Keratinocyte (primary cell): ENCODE measurements at regions not wholly inside any gene's neighbourhood (a gene's known extent, or its start where the extent isn't known, plus 50 kb on each side); places are given as distances from the start of the nearest gene placed in this dataset.

Experiments used
- DNase-seq: peaks from one replicate; pipeline ENCODE4 v3.0.0-alpha.2; 2011; ENCODE audit warnings: low read depth, missing footprints, low spot score
- FAIRE-seq: peaks from 2 replicates; lab custom pipeline; 2011; peaks lifted over from hg19 to GRCh38; lab: Jason Lieb, UNC
- H2AFZ ChIP-seq: 2 replicates; pipeline ENCODE4 v1.6.0; 2012; ENCODE audit warnings: low read length, control low read depth, inconsistent platforms; ENCODE audit not compliant: control insufficient read depth
- H3K27ac ChIP-seq: 2 replicates; pipeline ENCODE4 v1.5.1; 2011; ENCODE audit warnings: low read length; ENCODE audit not compliant: control insufficient read depth, insufficient read depth
- H3K27me3 ChIP-seq: 3 replicates; pipeline ENCODE4 v1.6.0; 2011; ENCODE audit warnings: low read length; ENCODE audit not compliant: control insufficient read depth, insufficient read depth; ENCODE audit errors: extremely low read depth
- H3K36me3 ChIP-seq, 2 experiments: 2 replicates in 1 of 2; 3 replicates in 1 of 2; pipeline ENCODE4 v1.5.1; 2011; ENCODE audit warnings: low read length in 2 of 2, mild to moderate bottlenecking in 1 of 2; ENCODE audit not compliant: control insufficient read depth in 2 of 2, insufficient read depth in 2 of 2; ENCODE audit errors: extremely low read depth in 1 of 2
- H3K4me1 ChIP-seq: 3 replicates; pipeline ENCODE4 v1.5.1; 2011; ENCODE audit warnings: low read length; ENCODE audit not compliant: control insufficient read depth, insufficient read depth; ENCODE audit errors: extremely low read depth
- H3K4me2 ChIP-seq: 3 replicates; pipeline ENCODE4 v1.6.0; 2011; ENCODE audit warnings: low read depth, low read length; ENCODE audit not compliant: control insufficient read depth, insufficient read depth; ENCODE audit errors: extremely low read depth
- H3K4me3 ChIP-seq, 3 experiments: fragments of 200-600 bp in 1 of 3; sonication (generic) in 1 of 3; 2 replicates in 2 of 3; 3 replicates in 1 of 3; pipeline ENCODE4 v1.5.1; 2011 to 2016; ENCODE audit warnings: low read length in 3 of 3, mild to moderate bottlenecking in 3 of 3, control low read depth in 2 of 3, inconsistent platforms in 1 of 3, low read depth in 1 of 3, mixed read lengths in 1 of 3, mixed run types in 1 of 3, moderate library complexity in 1 of 3; ENCODE audit not compliant: control insufficient read depth in 2 of 3, insufficient read depth in 2 of 3; ENCODE audit errors: extremely low read depth in 1 of 3
- H3K79me2 ChIP-seq: 2 replicates; pipeline ENCODE4 v1.6.0; 2012; ENCODE audit warnings: low read length; ENCODE audit not compliant: control insufficient read depth, insufficient read depth
- H3K9ac ChIP-seq: 3 replicates; pipeline ENCODE4 v1.6.0; 2011; ENCODE audit warnings: low read length; ENCODE audit not compliant: control insufficient read depth, insufficient read depth; ENCODE audit errors: extremely low read depth
- H3K9me1 ChIP-seq: 3 replicates; pipeline ENCODE4 v1.6.0; 2011; ENCODE audit warnings: low read length; ENCODE audit not compliant: control insufficient read depth, insufficient read depth; ENCODE audit errors: extremely low read depth
- H3K9me3 ChIP-seq: 2 replicates; pipeline ENCODE4 v1.5.1; 2012; ENCODE audit warnings: low read depth, low read length; ENCODE audit not compliant: control insufficient read depth
- H4K20me1 ChIP-seq: 3 replicates; pipeline ENCODE4 v1.6.0; 2011; ENCODE audit warnings: low read length; ENCODE audit not compliant: control insufficient read depth, insufficient read depth; ENCODE audit errors: extremely low read depth
- CTCF ChIP-seq, 3 experiments: IDR thresholded peaks in 1 of 3; conservative IDR thresholded peaks in 1 of 3; optimal IDR thresholded peaks in 1 of 3; 2 replicates in 2 of 3; 3 replicates in 1 of 3; pipeline versions ENCODE3 to v1.5.1; 2011; ENCODE audit warnings: low read length in 3 of 3, mild to moderate bottlenecking in 3 of 3, moderate library complexity in 2 of 3, control low read depth in 1 of 3, inconsistent platforms in 1 of 3; ENCODE audit not compliant: insufficient read depth in 2 of 3; ENCODE audit errors: extremely low read depth in 1 of 3
- EZH2 ChIP-seq: IDR thresholded peaks from one replicate; pipeline ENCODE4 v1.6.1; 2012; ENCODE audit warnings: inconsistent platforms, mild to moderate bottlenecking, low read length, moderate library complexity
- dilution Hi-C: fragments of 300-500 bp; cut with MboI; formaldehyde crosslinking; loops from one replicate; pipeline ENCODE4 v1.7.0; 2020; ENCODE audit warnings: low sequenced_read_pairs; ENCODE audit not compliant: extremely low pct_ligation_motif_present

GRCh38 chr6:23828861-23829260 lies 297.2 kb upstream of the NRSN1 start:
- DNase-seq (no peak), FAIRE-seq (no peak)
- Histone ChIP-seq H3K4me3 (no peak overlapping the region), H3K4me2 (no peak overlapping the region), H3K79me2 (no peaks in the 10 kb centered on the region), H3K36me3 (no peaks in the 10 kb centered on the region), H3K27me3 (no peaks in the 10 kb centered on the region), H4K20me1 (no peaks in the 10 kb centered on the region), H3K9me1 (no peaks in the 10 kb centered on the region), H3K4me1 (no peaks in the 10 kb centered on the region), H3K27ac (no peak overlapping the region), H2AFZ (no peak overlapping the region), H3K9me3 (no peaks in the 10 kb centered on the region), H3K9ac (no peak overlapping the region)
- dilution Hi-C loops = no loop called here
- TF ChIP-seq CTCF (optimal IDR thresholded peaks at IDR 0.05 in 1 of 3, IDR thresholded peaks at IDR 0.05 in 1 of 3, conservative IDR thresholded peaks at IDR 0.05 in 1 of 3; ENCODE audit: extremely low read depth in 1 of 3, insufficient read depth in 2 of 3, low read length in 3 of 3) = no peak
- TF ChIP-seq EZH2 = no peak

- Histone ChIP-seq H3K27me3 (no peaks in the 10 kb centered on the region), H3K4me1 (no peaks in the 10 kb centered on the region), H3K36me3 (no peaks in the 10 kb centered on the region), H4K20me1 (no peaks in the 10 kb centered on the region), H3K27ac (no peak overlapping the region), H3K4me2 (no peak overlapping the region), H2AFZ (no peak overlapping the region), H3K4me3 (no peak overlapping the region), H3K79me2 (no peaks in the 10 kb centered on the region), H3K9me3 (no peaks in the 10 kb centered on the region), H3K9ac (no peak overlapping the region), H3K9me1 (no peaks in the 10 kb centered on the region)
- dilution Hi-C loops = no loop called here
- FAIRE-seq = no peak
- no peak for DNase-seq
- TF ChIP-seq EZH2 (no peak), CTCF (optimal IDR thresholded peaks at IDR 0.05 in 1 of 3, IDR thresholded peaks at IDR 0.05 in 1 of 3, conservative IDR thresholded peaks at IDR 0.05 in 1 of 3; ENCODE audit: extremely low read depth in 1 of 3, insufficient read depth in 2 of 3, low read length in 3 of 3) (no peak)
Measured at GRCh38 chr6:23841116-23841515, 284.9 kb upstream of the NRSN1 start.
